GM12872 (cell line): ENCODE measurements at regions not wholly inside any gene's neighbourhood (a gene's known extent, or its start where the extent isn't known, plus 50 kb on each side); places are given as distances from the start of the nearest gene placed in this dataset.

Source experiments
- CTCF ChIP-seq: IDR thresholded peaks from 3 replicates; pipeline ENCODE4 v1.5.1; 2011; ENCODE audit warnings: low read depth, mild to moderate bottlenecking, low read length, moderate library complexity; ENCODE audit not compliant: insufficient read depth

- TF ChIP-seq CTCF = no peak
These were observed 457.4 kb downstream of the SMARCA1 start for GRCh38 chrX:129065895-129066294.

- TF ChIP-seq CTCF = no peak
These were observed 464.9 kb downstream of the SMARCA1 start for GRCh38 chrX:129058405-129058804.

GRCh38 chrX:129043138-129043537 is 480.2 kb downstream of the SMARCA1 start:
- no peak for TF ChIP-seq CTCF

DNA sequence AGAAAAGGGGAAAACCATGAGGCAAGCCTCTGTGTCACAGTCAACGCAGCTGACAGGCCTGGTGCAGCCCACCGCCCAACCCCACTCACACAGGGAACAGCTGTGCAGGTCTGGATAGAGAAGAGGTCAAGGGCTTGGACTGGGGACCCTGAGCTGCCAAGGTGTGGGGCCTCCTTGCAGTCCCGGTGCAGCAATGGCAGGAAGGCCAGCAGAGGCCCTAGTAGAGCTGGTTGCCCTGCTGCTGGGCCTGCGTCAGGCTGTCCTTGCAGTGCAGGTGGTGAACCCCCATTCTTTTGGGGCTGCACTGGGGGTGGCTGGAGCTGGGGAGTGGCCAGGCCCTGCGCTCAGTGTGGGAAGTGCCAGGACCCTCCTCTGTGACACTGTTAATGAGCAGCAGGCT is 482.0 kb downstream of the SMARCA1 start:
- no peak for TF ChIP-seq CTCF

DNA sequence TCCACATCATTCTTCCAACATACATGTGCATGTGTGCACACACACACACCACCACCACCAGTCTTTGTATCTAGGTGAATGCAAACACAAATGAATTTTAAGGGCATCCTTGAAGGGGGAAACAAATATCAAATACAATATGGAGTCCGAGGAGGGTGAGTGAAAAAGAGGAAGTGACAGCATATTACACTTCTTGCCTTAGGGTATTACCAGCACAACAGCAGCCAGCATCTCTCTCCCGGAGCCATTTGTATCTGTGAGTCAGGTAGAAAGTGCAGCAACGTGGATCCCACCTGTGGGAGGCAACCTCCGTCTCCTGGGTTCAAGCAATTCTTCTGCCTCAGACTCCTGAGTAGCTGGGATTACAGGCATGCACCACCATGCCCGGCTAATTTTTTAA is 483.2 kb downstream of the SMARCA1 start:
- TF ChIP-seq CTCF = no peak

- no peak for TF ChIP-seq CTCF
These were observed 484.1 kb downstream of the SMARCA1 start for GRCh38 chrX:129039176-129039575.

DNA sequence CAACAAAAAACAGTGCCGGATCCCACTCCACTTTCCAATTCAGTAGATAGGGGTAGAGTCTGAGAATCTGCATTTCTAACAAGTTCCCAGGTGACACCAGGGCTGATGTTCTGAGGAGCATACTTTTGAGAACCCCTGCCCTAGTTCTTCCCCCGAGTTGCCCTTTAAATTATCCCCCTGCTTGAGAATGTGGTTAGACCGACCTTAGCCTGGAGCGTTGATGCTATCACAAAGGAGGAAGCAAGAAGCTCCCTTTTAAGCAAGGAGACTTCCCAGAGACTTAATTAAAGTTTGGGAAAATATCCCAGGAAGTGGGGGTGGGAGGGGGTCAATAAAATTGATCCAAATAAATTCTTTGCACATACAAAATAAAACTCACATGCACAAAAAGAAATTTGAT is 485.9 kb downstream of the SMARCA1 start:
- no peak for TF ChIP-seq CTCF

DNA sequence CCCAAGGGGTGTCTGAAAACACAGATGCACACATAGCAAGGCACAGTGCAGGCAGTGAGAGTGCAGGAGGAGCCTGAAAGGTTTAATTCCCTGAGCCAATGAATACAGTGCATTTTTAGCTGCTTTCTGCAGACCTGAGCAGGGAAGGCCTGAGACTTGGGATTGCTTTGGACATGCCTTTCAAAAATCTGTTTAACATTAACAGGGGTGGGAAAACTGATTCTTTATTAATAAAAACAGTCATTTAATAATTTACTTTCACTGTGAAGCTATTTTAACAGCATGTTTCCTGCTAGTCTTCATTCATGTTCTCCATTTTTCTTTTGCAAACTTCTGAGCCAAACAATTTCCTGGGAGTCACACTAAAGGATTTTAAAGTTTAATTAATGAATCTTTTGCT is 488.1 kb downstream of the SMARCA1 start:
- no peak for TF ChIP-seq CTCF
